Liver (tissue), 3 donors: ENCODE measurements at regions not wholly inside any gene's neighbourhood (a gene's known extent, or its start where the extent isn't known, plus 50 kb on each side); places are given as distances from the start of the nearest gene placed in this dataset.

Experiments
- CTCF ChIP-seq: fragments of 150-350 bp; IDR thresholded peaks from 2 replicates; pipeline ENCODE4 v1.5.1; 2017; ENCODE audit warnings: improper control_type of control experiment, low read depth, low read length; ENCODE audit not compliant: missing input control
- EGR1 ChIP-seq, 2 donors: IDR thresholded peaks; 2 replicates each; pipeline ENCODE4 v1.6.1; 2016 to 2018; ENCODE audit warnings: antibody characterized with exemption in 2 of 2, low read depth in 2 of 2
- FOXA1 ChIP-seq: IDR thresholded peaks from 2 replicates; pipeline ENCODE4 v1.6.1; 2016; ENCODE audit warnings: antibody characterized with exemption
- MAX ChIP-seq: IDR thresholded peaks from 2 replicates; pipeline ENCODE4 v1.6.1; 2016; ENCODE audit warnings: antibody characterized with exemption
- RAD21 ChIP-seq, 2 donors: IDR thresholded peaks; 2 replicates each; pipeline ENCODE4 v1.6.1; 2016; ENCODE audit warnings: antibody characterized with exemption in 2 of 2, mild to moderate bottlenecking in 2 of 2
- REST ChIP-seq: IDR thresholded peaks from 2 replicates; pipeline ENCODE4 v1.6.1; 2016; ENCODE audit warnings: antibody characterized with exemption, mild to moderate bottlenecking
- YY1 ChIP-seq: IDR thresholded peaks from 2 replicates; pipeline ENCODE4 v1.6.1; 2016; ENCODE audit warnings: antibody characterized with exemption, mild to moderate bottlenecking
- donor health status: healthy.
- donor health status: healthy.

GRCh38 chr2:181782660-181783059 is 102.3 kb upstream of the NEUROD1 start:
- TF ChIP-seq MAX, result no peak
- no peak for TF ChIP-seq FOXA1
- no peak for TF ChIP-seq CTCF
- no peak for TF ChIP-seq EGR1 (IDR thresholded peaks at IDR 0.05; ENCODE audit: low read depth in 2 of 2)
- no peak for TF ChIP-seq YY1
- no peak for TF ChIP-seq RAD21 (IDR thresholded peaks at IDR 0.05)
- TF ChIP-seq REST, result no peak
